Cardiac muscle cell (in vitro differentiated cells and primary cell): ENCODE measurements at regions not wholly inside any gene's neighbourhood (a gene's known extent, or its start where the extent isn't known, plus 50 kb on each side); places are given as distances from the start of the nearest gene placed in this dataset.
A peak's percentile ranks its signal among the peaks of the same experiment; 100 is the strongest.
"Not testable (repeated sequence)": the region's sequence is repeated elsewhere in the genome, so short reads cannot be mapped to it uniquely, and the experiment has no call there.

Experiments
- DNase-seq, 2 donors: peaks; one replicate each; pipeline versions ENCODE4 v3.0.0 to v3.0.0-alpha.2; 2010 to 2017; ENCODE audit warnings: low read depth in 1 of 2, low spot score in 1 of 2
- H3K27ac ChIP-seq: fragments of 200-600 bp; sonication (generic); 2 replicates; pipeline ENCODE4 v1.5.1; 2016
- H3K27me3 ChIP-seq: fragments of 200-600 bp; sonication (generic); 2 replicates; pipeline ENCODE4 v1.6.0; 2016; ENCODE audit warnings: control low read depth
- H3K36me3 ChIP-seq: fragments of 200-600 bp; sonication (generic); 2 replicates; pipeline ENCODE4 v1.5.1; 2016; ENCODE audit warnings: control low read depth
- H3K4me1 ChIP-seq: fragments of 200-600 bp; sonication (generic); 2 replicates; pipeline ENCODE4 v1.8.1; 2017; ENCODE audit warnings: low read depth, mild to moderate bottlenecking, mixed run types
- H3K4me3 ChIP-seq: fragments of 200-600 bp; sonication (generic); 2 replicates; pipeline ENCODE4 v1.5.1; 2016; ENCODE audit warnings: mild to moderate bottlenecking
- H3K9me3 ChIP-seq: fragments of 200-600 bp; sonication (generic); 2 replicates; pipeline ENCODE4 v1.5.1; 2017; ENCODE audit warnings: low read depth, mild to moderate bottlenecking, control low read depth
- TF ChIP-seq, protein P1 (sequence below): IDR thresholded peaks from 2 replicates; pipeline ENCODE4 v1.5.1; 2012; ENCODE audit warnings: low read depth, mild to moderate bottlenecking, low read length

DNA sequence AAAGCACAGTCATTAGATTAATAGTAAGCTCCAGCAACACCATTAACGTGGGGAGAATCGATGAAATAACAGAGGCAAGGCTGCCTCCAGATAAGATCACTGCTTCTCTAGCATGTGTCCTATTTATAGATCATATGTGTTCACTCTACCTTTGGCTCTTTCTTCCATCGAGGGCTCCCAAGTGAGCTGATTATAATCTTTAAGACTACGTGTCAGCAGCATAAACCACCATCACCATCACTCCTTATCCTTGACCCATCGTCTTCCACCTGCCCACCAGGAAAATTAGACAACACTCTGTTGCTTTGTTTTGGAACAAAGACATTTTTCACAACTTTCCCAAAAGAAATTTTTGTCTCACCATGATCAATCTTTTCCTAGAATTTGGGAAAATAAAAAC is 71.2 kb upstream of the CARD11 start:
- TF ChIP-seq, protein P1, sequence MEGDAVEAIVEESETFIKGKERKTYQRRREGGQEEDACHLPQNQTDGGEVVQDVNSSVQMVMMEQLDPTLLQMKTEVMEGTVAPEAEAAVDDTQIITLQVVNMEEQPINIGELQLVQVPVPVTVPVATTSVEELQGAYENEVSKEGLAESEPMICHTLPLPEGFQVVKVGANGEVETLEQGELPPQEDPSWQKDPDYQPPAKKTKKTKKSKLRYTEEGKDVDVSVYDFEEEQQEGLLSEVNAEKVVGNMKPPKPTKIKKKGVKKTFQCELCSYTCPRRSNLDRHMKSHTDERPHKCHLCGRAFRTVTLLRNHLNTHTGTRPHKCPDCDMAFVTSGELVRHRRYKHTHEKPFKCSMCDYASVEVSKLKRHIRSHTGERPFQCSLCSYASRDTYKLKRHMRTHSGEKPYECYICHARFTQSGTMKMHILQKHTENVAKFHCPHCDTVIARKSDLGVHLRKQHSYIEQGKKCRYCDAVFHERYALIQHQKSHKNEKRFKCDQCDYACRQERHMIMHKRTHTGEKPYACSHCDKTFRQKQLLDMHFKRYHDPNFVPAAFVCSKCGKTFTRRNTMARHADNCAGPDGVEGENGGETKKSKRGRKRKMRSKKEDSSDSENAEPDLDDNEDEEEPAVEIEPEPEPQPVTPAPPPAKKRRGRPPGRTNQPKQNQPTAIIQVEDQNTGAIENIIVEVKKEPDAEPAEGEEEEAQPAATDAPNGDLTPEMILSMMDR: no peak
- no peak for DNase-seq
- Histone ChIP-seq H3K9me3 (no peaks in the 10 kb centered on the region), H3K4me3 (no peak overlapping the region), H3K36me3 (no peaks in the 10 kb centered on the region), H3K4me1 (no peaks in the 10 kb centered on the region), H3K27me3 (no peaks in the 10 kb centered on the region), H3K27ac (no peak overlapping the region)

DNA sequence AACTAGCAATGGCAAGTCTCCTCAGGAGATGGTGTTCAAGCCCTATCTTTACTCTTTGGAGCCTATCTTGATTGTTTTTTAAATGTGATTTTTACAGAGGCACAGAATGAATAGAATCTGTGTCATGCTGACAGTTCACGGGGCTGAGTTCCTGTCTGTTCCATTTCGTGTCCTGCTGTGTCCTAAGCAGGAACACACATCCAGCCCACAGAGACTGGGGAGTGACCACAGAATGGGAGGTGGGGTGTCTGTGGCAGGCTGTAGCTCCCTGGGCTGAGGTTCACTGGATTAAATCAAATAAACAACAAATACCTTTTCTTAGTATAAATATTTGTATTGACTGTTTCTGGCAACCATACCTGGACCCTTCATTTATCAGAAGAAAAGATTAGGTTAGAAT is 73.4 kb upstream of the CARD11 start:
- no peaks in the 10 kb centered on the region for H3K9me3 ChIP-seq
- no peaks in the 10 kb centered on the region for H3K4me1 ChIP-seq
- no peak overlapping the region for H3K27ac ChIP-seq
- H3K36me3 ChIP-seq: no peaks in the 10 kb centered on the region
- H3K4me3 ChIP-seq: no peak overlapping the region
- DNase-seq: no peak
- H3K27me3 ChIP-seq: no peaks in the 10 kb centered on the region
- TF ChIP-seq, protein P1: no peak

DNA sequence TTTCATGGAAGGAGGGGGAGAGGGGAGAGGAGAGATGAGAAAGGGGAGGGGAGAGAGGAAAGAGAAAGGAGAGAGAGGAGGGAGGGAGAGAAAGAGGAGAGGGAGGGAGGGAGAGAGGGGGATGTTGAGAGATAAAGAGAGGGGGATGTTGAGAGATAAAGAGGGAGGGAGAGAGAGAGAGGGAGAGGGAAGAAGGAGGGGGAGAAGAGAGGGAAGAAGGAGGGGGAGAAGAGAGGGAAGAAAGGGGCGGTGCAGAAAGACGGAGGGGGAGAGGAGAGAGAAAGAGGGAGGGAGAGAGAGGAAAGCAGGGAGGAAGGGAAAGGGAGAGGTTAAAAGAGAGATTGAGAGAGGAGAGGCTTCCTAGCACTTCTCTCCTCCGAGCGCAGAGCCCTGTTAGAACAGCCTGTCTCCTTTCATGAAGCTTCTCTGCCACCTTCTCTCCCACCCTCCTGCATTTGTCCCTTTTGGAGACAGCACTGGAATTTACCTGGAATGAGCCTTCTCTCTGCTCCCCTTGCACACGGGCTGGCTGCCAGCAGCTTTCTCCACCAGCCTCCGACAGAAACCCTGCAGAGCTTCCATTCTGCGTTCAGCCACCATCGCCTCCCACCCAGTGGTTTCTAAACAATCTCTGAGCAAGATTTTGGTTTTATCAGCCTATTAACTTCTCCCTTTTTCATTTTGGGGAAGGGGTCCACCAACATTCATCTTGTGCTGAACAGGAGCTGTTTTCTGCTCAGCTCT is 74.0 kb upstream of the CARD11 start:
- no peaks in the 10 kb centered on the region for H3K9me3 ChIP-seq
- peak; percentile 2 to 3 for DNase-seq
- H3K4me1 ChIP-seq: no peaks in the 10 kb centered on the region
- no peak overlapping the region for H3K27ac ChIP-seq
- H3K36me3 ChIP-seq: no peaks in the 10 kb centered on the region
- no peaks in the 10 kb centered on the region for H3K27me3 ChIP-seq
- no peak overlapping the region for H3K4me3 ChIP-seq
- TF ChIP-seq, protein P1: no peak

DNA sequence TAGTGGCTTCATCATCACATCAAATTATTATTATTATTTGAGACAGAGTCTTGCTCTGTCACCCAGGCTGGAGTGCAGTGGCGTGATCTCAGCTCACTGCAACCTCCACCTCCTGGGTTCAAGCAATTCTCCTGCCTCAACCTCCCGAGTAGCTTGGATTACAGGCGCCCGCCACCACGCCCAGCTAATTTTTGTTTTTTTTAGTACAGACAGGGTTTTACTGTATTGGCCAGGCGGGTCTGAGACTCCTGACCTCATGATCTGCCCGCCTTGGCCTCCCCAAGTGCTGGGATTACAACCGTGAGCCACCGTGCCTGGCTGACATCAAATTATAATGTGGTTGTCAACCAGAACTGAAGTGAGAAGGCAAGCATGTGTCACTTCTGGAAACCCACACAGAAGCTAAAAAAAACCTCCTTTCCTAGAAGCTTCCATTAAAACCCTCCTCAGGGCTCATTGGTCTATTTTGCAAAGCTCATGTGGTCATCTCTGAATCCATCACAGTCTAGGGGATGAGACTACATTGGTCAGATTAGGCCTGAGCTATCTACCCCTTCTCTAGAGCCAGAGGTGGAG is 75.8 kb upstream of the CARD11 start:
- DNase-seq, H3K4me3 ChIP-seq, H3K9me3 ChIP-seq, H3K27ac ChIP-seq, H3K4me1 ChIP-seq, H3K27me3 ChIP-seq, H3K36me3 ChIP-seq: not testable (repeated sequence)

DNA sequence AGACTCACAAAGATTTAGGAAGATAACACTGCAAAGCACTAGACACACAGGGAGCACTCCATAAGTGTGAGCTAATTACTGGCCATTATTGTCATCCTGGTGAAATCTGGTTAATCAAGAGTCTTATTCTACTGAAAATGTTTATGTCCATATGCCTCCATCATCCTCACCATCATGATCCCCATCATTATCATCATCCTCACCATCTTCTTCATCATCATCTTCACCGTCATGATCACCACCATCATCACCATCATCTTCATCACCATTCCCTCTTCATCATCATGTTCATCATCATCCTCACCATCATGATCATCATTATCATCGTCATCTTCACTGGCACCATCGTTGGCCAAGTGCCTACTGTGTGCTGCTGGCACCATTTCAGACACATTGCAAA is 76.3 kb upstream of the CARD11 start:
- Histone ChIP-seq H3K4me1 (no peaks in the 10 kb centered on the region), H3K4me3 (no peak overlapping the region), H3K9me3 (no peaks in the 10 kb centered on the region), H3K36me3 (no peaks in the 10 kb centered on the region), H3K27me3 (no peaks in the 10 kb centered on the region), H3K27ac (no peak overlapping the region)
- TF ChIP-seq, protein P1: no peak
- no peak for DNase-seq

DNA sequence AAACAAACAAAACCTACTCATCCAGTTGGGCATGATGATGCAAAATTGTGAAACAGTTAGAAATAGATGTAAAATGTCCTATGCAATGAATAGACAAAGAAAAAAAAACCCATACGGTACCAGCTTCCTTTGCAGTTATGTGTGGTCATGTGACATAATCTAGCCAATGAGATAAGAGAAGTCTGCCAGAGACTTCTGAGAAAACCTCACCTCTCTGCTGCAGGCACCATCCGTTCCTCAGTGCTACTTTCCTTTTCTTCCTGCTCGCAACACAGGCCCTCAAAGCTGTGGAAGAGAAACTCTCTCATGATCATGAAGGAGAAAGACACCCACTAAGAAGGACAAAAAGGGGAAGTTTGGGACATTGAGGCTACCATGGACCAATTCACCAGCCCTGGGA is 76.8 kb upstream of the CARD11 start:
- H3K9me3 ChIP-seq: no peaks in the 10 kb centered on the region
- no peaks in the 10 kb centered on the region for H3K27me3 ChIP-seq
- DNase-seq: no peak
- no peaks in the 10 kb centered on the region for H3K36me3 ChIP-seq
- no peak overlapping the region for H3K4me3 ChIP-seq
- H3K27ac ChIP-seq: no peak overlapping the region
- TF ChIP-seq, protein P1: no peak
- no peaks in the 10 kb centered on the region for H3K4me1 ChIP-seq
